ENCODE measurements at regions not wholly inside any gene's neighbourhood (a gene's known extent, or its start where the extent isn't known, plus 50 kb on each side); places are given as distances from the start of the nearest gene placed in this dataset.
A peak's percentile ranks its signal among the peaks of the same experiment; 100 is the strongest.

DNA sequence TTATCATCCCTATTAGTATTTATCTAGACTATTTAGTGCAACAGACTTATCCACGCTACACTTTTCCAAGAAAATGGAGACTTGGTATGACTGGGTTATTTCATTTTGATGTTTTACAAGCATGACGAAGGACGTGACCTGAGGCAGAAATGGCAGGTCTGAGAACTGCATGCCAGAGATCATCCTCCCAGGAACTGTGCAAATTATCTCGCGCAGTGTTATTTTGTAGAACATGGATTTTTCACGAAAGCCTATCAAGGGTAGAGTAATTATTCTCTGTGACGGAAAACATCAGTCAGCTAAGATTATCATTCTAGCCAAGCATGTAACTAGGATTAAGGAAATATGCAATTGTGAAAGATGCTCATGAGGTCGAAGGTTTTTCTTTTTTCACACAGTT, 361.5 kb upstream of the AJAP1 start:
- DNase-seq, result no peak

DNA sequence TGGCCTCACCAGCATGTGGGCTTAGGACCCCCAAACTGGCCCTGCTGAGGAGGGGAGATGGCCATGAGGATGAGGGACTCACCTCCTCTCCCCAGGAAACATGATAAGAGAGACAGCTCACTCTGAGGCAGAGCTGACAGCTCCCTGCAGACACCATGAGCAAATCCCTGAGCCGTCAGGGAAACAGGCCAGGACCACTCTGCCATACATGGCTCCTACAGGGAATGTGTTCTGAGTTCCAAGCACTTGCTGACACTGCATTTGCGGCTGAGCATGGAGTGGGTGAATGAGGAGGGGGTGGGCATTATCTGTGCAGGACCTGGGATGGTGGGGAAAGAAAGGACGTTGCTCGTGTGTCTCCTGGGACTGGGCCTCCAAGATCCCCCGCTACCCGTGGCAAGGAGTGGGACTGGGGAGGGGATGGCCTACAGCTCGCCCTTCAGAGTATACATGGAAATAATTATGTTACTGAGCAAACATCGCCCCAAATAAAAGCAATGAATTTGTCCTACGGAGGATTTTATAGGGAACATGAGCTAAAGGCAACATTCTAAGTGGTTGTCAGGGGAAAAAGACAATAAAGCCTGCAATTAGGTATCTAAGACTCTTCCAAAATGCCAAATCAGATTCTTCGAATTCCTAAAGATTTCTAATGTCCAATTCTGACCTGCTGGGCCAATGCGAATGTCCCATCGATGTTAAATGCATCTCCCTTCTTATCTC, 355.9 kb upstream of the AJAP1 start:
- DNase-seq, result no peak

DNA sequence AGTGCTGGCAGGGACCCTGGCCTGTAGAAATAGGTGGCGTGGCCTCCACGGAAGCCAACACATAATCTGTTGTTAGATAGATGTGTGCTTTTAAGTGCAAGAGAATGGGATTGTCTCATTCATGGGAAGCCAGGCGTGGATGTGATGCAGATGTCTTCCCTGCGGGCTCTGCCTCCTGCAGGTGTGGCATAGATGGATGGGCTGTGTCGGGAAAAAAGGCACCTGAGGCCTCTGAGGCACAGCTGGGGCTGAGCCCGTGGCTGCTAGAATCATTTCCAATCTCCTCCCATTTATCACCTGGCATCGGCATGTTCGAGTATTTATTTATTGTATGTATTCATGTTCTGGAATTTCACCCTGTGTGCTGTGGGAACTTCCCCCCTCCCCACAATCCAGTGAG, 353.4 kb upstream of the AJAP1 start:
- no peak for DNase-seq

DNA sequence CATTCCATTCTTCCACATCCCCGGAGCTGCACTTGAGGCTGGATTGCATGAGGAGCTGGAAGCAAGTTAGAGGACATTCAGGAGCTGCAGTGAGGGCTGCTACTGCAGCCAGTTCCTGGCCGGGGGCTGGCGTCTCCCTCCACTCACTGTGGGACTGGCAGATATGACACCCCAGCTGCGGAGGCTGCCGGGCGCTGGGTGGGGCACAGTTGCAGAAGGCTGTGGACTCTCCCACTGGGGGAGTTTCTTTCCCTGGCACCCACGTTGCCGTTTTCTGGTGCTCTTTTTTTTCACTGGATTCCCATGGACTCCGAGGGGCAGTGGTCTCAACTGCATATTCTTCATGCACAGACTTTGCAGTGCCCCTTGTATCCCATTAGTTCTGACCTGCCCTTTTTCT, 351.1 kb upstream of the AJAP1 start:
- DNase-seq, result no peak

DNA sequence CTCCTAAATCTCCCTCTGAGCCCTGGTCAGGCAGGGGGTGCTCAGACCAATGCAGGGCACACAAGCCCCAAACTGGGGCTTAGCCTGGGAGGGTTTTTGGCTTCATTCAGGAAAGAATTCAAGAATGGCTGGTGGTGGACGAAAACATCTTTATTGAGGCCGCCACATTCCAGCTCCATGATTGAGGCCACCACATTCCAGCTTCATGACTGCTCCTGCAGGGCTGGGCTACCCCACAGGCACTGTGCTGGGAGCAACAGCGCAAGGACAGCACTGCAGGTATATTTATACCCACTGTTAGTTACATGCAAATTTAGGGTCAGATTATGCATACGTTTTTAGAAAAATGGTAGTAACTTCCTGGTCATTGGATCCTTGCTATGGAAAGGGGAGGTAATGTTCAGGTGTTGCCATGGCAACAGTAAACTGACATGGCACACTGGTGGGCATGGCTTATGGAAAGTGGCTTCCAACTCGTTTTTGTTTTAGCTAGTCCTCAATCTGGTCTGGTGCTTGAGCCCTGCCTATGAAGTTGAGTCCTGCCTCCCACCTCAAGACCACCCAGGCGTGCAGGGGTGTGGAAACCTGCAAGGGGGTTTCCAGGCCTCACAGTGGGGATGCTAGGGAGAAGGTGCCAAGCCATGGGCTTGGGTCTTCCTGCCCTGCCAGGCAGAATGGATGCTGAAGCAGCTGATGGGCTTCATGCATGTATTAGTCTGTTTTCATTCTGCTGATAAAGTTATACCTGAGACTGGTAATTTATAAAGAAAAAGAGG, 348.7 kb upstream of the AJAP1 start:
- no peak for DNase-seq

DNA sequence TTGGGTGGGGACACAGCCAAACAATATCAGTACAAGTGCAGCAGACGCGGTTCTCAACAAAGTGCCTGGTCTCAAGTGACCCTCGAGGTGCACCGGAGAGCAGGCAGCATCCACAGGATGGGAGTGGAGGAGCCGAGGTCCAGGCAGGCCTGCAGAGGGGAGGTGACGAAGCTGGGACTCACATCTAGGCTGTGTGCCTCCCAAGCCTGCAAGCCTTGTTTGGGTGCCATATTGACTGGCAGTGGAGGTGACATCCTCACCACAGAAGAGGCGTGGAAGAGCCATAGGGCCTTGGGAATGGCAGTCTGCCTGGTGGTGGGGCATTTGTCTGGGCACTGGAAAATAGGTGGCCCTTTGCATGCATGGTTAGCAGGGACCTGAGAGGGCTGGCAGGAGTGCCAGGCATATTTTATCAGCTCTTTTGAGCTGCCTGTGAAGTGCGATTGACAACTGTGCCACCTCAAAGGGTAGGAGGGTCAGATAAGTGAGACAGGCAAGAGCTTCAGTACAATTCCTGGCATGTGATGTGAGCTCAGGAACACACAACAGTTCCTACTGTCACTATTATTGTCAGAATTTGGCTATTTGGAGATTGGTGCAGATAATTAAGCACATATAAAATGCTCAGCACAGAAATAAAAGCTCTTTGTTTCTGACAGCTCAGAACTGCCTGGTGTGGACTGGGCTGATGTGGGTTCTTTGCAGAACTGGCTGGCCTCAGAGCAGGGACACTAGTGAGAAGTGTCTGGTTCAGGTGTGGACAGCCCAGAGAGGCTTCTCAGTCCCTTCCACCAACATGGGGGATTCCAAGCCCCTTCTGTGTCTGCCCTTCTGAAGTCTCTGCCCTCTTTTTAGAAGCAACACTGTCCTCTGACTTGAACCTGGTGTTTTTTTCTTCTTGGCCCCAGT, 347.6 kb upstream of the AJAP1 start:
- no peak for DNase-seq

DNA sequence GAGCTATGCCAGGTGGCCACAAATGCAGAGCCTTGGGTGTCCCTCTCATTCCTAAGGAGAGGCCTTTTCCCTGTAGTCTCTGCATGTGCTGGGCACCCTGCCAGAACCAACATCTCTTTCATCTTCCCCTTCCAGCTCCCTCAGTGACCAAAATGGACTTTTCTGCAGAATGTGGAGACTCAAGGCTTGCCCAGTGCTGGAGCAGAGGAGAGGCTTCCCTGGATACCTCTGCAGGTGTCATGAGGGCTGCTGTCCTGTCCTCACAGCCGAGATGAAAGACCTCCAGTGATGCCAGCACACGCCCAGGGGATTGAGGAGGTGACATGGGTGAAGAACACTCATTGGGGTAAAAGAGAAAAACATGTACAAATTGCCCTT, 347.0 kb upstream of the AJAP1 start:
- no peak for DNase-seq

DNA sequence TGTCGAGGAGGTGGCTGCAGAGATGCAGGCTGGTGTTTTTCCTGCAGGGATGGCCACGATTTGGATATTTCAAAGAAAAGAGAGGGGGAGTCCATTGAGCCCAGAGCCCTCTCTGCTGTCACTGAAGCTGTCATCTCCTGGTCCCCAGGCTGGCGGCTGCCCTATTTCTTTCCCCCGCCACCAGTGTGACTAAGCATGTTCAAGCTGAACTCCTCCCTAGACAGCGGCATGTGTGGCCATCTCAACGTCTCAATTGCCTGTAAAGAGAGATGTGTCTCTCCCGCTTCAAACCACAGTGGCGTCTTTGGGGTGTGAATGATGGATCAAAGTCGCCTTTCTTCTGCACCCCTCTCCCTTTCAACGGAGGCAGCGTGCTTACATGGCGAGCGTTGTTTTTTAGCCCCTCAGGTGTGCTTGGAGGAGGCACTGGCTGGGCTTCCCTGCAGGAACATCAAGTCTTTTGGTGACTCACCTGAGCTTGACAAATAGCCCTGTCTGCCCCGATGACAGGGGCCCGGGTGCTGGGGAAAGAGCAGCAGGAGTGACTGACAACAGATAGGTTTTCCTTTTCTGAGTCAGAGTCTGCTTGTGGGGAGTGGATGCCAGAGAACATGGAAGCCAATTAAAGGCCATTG, 346.4 kb upstream of the AJAP1 start:
- no peak for DNase-seq

DNA sequence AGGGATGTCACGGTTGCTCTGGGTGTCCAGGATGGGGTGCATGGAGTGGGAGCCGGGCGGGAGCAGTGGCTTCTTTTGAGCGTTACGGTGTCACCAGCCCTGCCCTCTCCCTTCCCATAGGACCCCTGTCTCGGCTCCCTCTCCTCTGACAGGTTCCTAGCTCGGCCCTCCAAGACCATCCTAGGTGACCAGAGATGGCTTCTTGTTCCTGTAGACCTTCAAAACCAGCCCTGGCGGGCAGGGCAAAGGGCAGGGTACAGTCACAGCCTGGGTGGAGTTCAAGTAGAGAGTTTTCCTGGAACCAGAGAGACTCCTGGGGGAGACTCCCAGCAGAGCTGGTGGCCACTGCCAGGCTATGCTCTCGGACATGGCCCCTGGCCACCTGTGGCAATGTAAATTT, 345.6 kb upstream of the AJAP1 start:
- no peak for DNase-seq

DNA sequence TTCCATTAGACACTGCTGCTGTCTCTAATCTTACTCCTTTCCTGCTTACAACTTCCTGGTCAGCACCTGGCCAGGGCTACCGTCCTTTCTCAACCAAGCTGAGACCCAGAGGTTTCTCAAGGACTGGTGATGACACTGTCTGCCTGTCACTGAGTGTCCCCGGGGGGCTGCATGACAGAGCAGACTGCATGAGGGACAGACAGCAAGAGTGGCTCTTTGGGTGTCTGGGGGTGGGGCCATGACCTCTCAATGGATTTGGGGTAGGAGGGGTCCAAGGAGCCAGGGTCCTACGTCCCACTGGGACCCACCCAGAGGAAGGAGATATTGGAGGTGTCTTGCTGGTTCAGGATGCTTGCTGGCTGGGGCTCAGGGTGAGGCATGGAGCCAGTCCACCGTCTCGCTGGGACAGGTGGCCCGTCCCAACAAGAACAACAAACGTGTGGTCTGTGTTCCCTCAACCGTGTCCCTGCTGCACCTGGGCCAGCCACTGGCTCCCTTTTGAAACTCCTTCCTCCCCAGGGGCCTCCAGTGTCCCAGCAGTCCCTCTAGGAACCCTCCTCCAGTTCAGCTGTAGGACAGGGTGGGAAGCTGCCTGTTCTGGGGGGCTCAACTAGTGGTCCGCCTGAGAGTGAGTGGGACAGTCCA, 344.6 kb upstream of the AJAP1 start:
- no peak for DNase-seq

DNA sequence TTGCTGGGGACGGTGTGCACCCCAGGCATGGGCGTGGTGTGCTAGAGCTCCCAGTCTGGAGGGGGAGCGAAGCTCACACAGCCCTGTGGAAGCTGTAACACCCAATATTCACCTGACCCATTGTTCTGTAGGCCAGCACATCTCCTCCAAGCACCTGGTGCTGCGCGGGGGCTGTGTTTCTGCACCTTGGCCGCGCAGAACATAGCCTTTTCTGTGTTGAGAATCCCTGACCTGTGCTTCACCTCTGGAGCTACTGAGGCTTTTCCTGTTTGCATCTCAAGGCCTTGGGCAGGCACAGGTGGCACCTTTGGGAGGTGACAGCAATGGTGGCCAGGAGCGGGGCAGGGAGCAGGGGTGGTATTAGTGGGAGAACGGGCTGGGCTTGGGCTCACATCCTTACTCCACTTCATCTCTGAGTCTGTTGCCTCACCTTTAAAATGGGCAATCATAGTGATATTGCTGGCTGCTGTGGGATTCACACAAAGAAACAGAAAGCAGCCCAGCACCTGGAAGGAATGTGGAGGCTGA, 343.9 kb upstream of the AJAP1 start:
- no peak for DNase-seq

DNA sequence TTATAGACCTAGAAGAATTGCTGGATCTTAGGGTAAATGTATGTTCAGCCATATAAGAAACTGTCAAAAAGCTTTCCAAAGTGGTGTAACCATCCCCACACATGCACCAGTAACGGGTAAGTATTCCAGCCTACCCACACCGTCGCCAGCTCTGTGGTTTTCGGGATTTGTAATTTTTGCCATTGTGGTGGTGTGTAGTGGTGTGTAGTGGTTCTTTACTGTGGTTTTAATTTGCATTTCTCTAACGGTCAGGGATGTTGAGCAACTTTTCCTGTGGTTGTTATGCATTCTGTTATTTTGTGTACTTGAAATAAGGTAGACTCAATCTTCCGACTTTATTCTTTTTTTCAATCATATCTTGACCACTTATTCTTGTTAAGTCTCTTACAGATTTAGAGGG, 342.4 kb upstream of the AJAP1 start:
- DNase-seq, result no peak

DNA sequence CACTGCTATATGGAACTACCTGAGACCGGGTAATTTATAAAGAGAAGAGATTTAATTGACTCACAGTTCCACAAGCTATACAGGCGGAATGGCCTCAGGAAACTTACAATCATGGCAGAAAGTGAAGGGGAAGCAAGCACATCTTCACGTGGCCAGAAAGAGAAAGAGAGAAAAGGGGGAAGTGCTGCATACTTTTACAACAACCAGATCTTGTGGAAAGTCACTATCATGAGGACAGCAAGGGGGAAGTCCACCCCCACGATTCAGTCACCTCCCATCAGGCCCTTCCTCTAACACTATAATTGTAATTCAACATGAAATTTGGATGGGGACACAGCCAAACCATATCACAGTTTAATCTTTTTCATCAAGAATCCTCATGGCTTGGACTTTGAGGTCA, 339.2 kb upstream of the AJAP1 start:
- DNase-seq, result no peak

DNA sequence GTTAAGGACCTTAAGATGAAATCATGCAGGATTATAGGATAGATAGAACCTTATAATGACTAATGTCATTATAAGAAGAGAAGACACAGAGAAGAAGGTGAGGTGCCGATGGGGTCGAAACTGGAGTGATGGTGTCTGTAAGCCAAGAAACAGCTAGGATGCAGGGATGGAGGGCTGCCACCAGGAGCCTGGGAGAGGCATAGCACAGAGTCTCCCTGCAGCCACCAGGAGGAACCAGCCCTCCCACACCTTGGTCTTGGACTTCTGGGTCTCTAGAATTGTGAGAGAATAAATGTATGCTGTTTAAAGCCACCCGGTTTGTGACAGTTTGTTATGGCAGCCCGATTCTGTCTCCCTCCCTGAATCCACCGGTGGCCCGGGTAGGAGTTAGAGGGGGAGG, 337.2 kb upstream of the AJAP1 start:
- DNase-seq, result no peak

DNA sequence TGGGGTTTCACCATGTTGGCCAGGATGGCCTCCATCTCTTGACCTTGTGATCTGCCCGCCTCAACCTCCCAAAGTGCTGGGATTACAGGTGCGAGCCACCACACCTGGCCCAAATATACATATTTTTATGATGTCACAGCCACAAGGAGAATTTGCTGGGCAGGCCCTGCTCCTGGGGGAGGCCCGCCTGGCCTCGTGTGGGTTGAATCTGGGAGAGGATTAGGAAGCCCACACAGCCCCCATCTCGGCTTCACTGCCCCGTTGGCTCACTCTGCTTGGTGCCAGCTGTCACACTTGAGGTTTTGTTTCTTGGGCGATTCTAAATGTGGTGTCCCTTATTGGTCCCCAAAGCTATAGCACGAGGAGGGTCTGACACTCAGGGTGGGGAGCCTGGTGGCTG, 335.7 kb upstream of the AJAP1 start:
- no peak for DNase-seq

DNA sequence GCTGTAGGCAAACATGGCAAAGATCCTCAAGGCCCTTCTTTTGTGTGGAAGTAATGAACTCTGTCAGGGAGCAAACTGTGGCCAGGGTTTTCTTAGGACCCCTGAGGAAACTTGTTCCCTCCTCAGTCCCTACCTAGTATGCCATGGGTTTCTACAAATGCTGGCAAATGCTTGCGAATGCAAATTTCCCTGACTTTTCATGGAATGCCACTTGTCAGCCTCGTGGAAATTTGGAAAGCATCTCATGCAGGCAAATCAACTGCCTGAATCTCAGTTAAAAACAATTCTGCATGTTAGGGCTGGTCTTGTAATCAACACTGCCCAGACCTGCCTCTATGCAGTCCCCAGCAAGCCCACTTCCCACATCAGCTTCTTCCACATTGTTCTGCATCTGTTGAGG, 334.9 kb upstream of the AJAP1 start:
- no peak for DNase-seq

DNA sequence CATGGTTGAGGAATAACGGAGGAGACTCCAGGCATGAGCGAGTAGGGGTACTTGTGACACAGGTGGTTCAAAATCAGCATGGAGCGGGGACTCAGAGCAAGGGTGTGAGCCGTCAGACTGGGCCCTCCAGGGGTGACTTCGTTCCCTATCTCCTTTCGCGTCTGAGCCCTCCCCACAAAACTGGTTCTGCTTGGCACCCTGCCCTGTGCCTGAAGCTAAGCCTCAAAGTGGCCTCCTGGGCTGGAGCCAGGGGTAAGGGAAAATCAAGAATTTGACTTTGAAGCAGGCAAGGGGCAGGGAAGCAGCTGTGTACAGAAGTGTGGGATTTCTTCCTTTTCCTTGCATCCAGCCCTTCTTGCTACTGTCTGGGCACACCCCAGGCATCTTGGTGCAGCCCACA, 331.5 kb upstream of the AJAP1 start:
- DNase-seq, result peak; percentile 67

DNA sequence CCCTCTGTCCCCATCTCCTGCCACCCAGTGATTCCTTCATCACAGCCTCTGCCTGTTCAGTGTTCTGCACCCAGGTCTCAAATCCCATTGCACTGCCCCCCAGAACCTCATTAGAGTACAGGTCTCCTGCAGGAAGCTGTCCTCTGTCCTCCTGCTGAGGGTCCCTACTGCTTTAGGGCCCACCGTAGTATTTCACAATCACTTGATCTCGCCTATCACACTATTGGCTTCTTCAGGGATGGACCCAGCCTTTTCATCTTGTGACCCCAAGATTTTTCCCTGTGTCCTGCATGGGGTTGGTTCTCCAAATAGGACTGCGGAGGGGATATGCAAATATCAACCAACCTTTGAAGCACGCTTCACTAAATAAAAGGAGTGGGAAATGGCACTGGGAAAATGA, 331.1 kb upstream of the AJAP1 start:
- no peak for DNase-seq

DNA sequence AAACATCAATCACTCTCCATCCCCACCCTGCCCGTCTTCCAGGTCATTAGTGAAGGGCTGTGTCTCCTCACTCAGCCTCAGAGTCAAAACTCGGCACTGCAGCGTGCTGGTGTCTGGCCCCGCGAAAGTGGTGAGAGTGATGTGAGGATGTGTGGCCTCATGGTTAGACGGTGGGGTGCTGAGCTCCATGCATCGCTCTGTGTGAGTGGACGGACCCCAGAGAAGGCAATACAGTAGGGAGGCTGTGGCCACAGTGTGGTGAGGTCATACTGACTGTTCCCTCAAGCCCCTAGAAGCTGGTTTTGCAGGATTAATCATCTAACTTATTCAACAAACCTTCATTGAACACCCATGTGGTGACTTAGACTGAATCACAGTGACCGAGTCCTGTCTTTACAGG, 329.9 kb upstream of the AJAP1 start:
- no peak for DNase-seq

DNA sequence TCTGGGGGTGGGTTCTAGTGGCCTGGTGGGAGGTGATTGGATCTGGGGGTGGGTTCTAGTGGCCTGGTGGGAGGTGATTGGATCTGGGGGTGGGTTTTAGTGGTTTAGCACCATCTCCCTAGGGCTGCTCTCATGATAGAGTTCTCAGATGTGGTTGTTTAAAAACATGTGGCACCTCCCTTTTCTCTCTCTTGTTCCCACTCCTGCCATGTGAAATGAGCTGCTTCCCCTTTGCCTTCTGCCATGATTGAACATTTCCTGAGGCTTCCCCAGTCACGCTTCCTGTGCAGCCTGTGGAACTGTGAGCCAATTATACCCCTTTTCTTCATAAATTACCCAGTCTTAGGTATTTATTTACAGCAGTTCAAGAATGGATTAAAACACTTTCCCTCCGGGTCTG, 327.3 kb upstream of the AJAP1 start:
- peak; percentile 16 for DNase-seq

DNA sequence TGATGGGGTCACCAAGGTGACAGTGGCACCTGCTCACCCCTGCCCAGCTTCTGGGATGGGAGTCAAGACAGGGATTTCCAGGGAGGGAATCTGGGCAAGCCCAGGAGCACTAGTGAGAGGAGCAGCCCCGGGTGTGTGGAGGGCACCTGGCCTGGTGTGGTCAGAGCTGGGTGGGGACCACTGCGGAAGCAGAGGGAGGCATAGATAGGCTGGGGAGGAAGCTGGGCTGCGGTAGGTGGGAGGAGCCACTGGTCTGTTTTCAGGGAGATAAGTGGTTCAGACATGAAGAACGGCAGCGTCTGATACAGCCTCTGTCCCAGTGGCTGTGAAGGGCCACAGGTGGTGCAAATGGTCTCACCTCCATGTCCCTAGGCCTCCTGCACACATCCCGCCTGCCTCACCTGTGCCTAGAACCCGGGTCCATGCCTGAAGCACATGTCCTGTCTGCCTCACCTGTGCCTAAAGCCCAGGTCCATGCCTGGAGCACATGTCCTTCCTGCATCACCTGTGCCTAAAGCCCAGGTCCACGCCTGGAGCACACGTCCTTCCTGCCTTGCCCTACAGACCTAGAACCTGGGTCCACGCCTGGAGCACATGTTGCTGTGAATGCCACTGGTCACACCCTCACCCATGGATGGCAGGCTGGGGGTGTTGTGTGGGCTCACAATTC, 325.9 kb upstream of the AJAP1 start:
- peak; percentile 89 for DNase-seq
